ENCODE measurements at regions not wholly inside any gene's neighbourhood (a gene's known extent, or its start where the extent isn't known, plus 50 kb on each side); places are given as distances from the start of the nearest gene placed in this dataset.

- H3K9me3 Mint-ChIP-seq (ENCODE audit: unreplicated experiment) = peaks cover 4% of the 10 kb centered on the region
- H3K4me3 Mint-ChIP-seq (ENCODE audit: unreplicated experiment) = no peak overlapping the region
- no peaks in the 10 kb centered on the region for H3K36me3 Mint-ChIP-seq (ENCODE audit: unreplicated experiment)
- peaks cover 2% of the 10 kb centered on the region for H3K27me3 Mint-ChIP-seq (ENCODE audit: unreplicated experiment)
- no peak for TF ChIP-seq CTCF (IDR thresholded peaks at IDR 0.05; ENCODE audit: partially characterized antibody, unreplicated experiment)
- peaks cover 14% of the 10 kb centered on the region for H3K4me1 Mint-ChIP-seq (ENCODE audit: low read depth, unreplicated experiment)
- no peak overlapping the region for H3K27ac Mint-ChIP-seq (ENCODE audit: unreplicated experiment)
- DNase-seq = peak; percentile 35
Measured at GRCh38 chr14:94974893-94975292, 182.4 kb downstream of the DICER1 start.

GRCh38 chr14:94974422-94974821 lies 182.9 kb downstream of the DICER1 start:
- TF ChIP-seq CTCF (IDR thresholded peaks at IDR 0.05; ENCODE audit: partially characterized antibody, unreplicated experiment) = no peak
- Mint-ChIP-seq H3K4me3 (ENCODE audit: unreplicated experiment) (no peak overlapping the region), H3K36me3 (ENCODE audit: unreplicated experiment) (no peaks in the 10 kb centered on the region), H3K27ac (ENCODE audit: unreplicated experiment) (peak overlapping the region; percentile 11), H3K27me3 (ENCODE audit: unreplicated experiment) (peaks cover 2% of the 10 kb centered on the region), H3K9me3 (ENCODE audit: unreplicated experiment) (peaks cover 4% of the 10 kb centered on the region), H3K4me1 (ENCODE audit: low read depth, unreplicated experiment) (peaks cover 14% of the 10 kb centered on the region)
- no peak for DNase-seq

- Mint-ChIP-seq H3K9me3 (ENCODE audit: unreplicated experiment) (peaks cover 4% of the 10 kb centered on the region), H3K27me3 (ENCODE audit: unreplicated experiment) (no peaks in the 10 kb centered on the region), H3K4me3 (ENCODE audit: unreplicated experiment) (no peak overlapping the region), H3K4me1 (ENCODE audit: low read depth, unreplicated experiment) (peaks cover 14% of the 10 kb centered on the region), H3K27ac (ENCODE audit: unreplicated experiment) (peak overlapping the region; percentile 39), H3K36me3 (ENCODE audit: unreplicated experiment) (peaks cover 8% of the 10 kb centered on the region)
- no peak for DNase-seq
- TF ChIP-seq CTCF (IDR thresholded peaks at IDR 0.05; ENCODE audit: partially characterized antibody, unreplicated experiment) = no peak
Measured at GRCh38 chr14:94971750-94972149, 185.6 kb downstream of the DICER1 start.

GRCh38 chr14:94970941-94971730 lies 186.2 kb downstream of the DICER1 start:
- TF ChIP-seq CTCF (IDR thresholded peaks at IDR 0.05; ENCODE audit: partially characterized antibody, unreplicated experiment) = no peak
- peaks cover 1% of the 10 kb centered on the region for H3K27me3 Mint-ChIP-seq (ENCODE audit: unreplicated experiment)
- H3K27ac Mint-ChIP-seq (ENCODE audit: unreplicated experiment) = peak overlapping the region; percentile 39
- DNase-seq = no peak
- peaks cover 8% of the 10 kb centered on the region for H3K36me3 Mint-ChIP-seq (ENCODE audit: unreplicated experiment)
- H3K4me1 Mint-ChIP-seq (ENCODE audit: low read depth, unreplicated experiment) = peaks cover 14% of the 10 kb centered on the region
- H3K4me3 Mint-ChIP-seq (ENCODE audit: unreplicated experiment) = no peak overlapping the region
- H3K9me3 Mint-ChIP-seq (ENCODE audit: unreplicated experiment) = peaks cover 4% of the 10 kb centered on the region

GRCh38 chr14:94969766-94970165 lies 187.6 kb downstream of the DICER1 start:
- Mint-ChIP-seq H3K4me3 (ENCODE audit: unreplicated experiment) (no peak overlapping the region), H3K27ac (ENCODE audit: unreplicated experiment) (no peak overlapping the region), H3K9me3 (ENCODE audit: unreplicated experiment) (peaks cover 6% of the 10 kb centered on the region), H3K27me3 (ENCODE audit: unreplicated experiment) (peaks cover 2% of the 10 kb centered on the region), H3K36me3 (ENCODE audit: unreplicated experiment) (peaks cover 8% of the 10 kb centered on the region), H3K4me1 (ENCODE audit: low read depth, unreplicated experiment) (peaks cover 14% of the 10 kb centered on the region)
- no peak for DNase-seq
- no peak for TF ChIP-seq CTCF (IDR thresholded peaks at IDR 0.05; ENCODE audit: partially characterized antibody, unreplicated experiment)

Measured in glutamatergic neuron (in vitro differentiated cells).